Duodenal mucosa (tissue), 2 donors: ENCODE measurements at regions not wholly inside any gene's neighbourhood (a gene's known extent, or its start where the extent isn't known, plus 50 kb on each side); places are given as distances from the start of the nearest gene placed in this dataset.

Experiments
- H3K27ac ChIP-seq: one replicate; pipeline ENCODE4 v1.7.0; 2013; ENCODE audit warnings: low read depth, low read length
- H3K27me3 ChIP-seq, 2 donors: one replicate each; pipeline ENCODE4 v1.7.0; 2013; ENCODE audit warnings: low read length in 2 of 2, control low read depth in 1 of 2; ENCODE audit not compliant: insufficient read depth in 2 of 2, control insufficient read depth in 1 of 2
- H3K36me3 ChIP-seq, 2 donors: one replicate each; pipeline ENCODE4 v1.7.0; 2013; ENCODE audit warnings: low read length in 2 of 2, control low read depth in 1 of 2; ENCODE audit not compliant: insufficient read depth in 2 of 2, control insufficient read depth in 1 of 2
- H3K4me1 ChIP-seq, 2 donors: one replicate each; pipeline ENCODE4 v1.7.0; 2013; ENCODE audit warnings: low read length in 2 of 2, control low read depth in 1 of 2; ENCODE audit not compliant: insufficient read depth in 2 of 2, control insufficient read depth in 1 of 2
- H3K4me3 ChIP-seq, 2 donors: one replicate each; pipeline ENCODE4 v1.7.0; 2013; ENCODE audit warnings: low read length in 2 of 2, low read depth in 1 of 2
- H3K9ac ChIP-seq, 2 donors: one replicate each; pipeline ENCODE4 v1.7.0; 2013; ENCODE audit warnings: low read length in 2 of 2, low read depth in 1 of 2
- H3K9me3 ChIP-seq, 2 donors: one replicate each; pipeline ENCODE4 v1.7.0; 2013; ENCODE audit warnings: low read length in 2 of 2, control low read depth in 1 of 2; ENCODE audit not compliant: control insufficient read depth in 1 of 2

GRCh38 chr1:218803351-218803997 lies 370.2 kb upstream of the LYPLAL1 start:
- Histone ChIP-seq H3K4me1 (no peaks in the 10 kb centered on the region), H3K27ac (no peak overlapping the region), H3K36me3 (no peaks in the 10 kb centered on the region), H3K4me3 (no peak overlapping the region), H3K9ac (no peak overlapping the region), H3K27me3 (no peaks in the 10 kb centered on the region), H3K9me3 (no peaks in the 10 kb centered on the region)

- Histone ChIP-seq H3K27me3 (no peaks in the 10 kb centered on the region), H3K9ac (no peak overlapping the region), H3K27ac (no peak overlapping the region), H3K4me1 (no peaks in the 10 kb centered on the region), H3K4me3 (no peak overlapping the region), H3K9me3 (no peaks in the 10 kb centered on the region), H3K36me3 (no peaks in the 10 kb centered on the region)
Observed at GRCh38 chr1:218804014-218804785, 369.5 kb upstream of the LYPLAL1 start.

DNA sequence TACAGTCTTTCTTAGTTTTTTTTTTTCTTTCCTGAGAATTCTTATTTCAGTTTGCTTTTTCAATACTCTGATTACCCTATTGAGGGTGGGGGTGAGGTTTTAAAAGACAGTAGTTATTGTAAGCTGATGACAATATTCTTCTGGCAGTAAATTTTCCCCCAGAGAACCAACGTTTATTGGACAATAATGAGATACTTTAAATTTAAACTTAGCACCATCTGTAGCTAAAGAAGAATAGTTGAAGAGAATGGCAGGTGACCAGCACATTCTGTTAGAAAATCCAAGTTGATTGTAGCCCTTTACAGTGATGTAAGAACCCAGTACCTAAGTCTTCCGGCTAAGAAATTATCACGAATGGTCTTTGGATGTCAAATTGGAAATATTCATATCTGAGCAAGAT lies 364.6 kb upstream of the LYPLAL1 start:
- no peaks in the 10 kb centered on the region for H3K36me3 ChIP-seq
- H3K9ac ChIP-seq: no peak overlapping the region
- H3K27ac ChIP-seq: no peak overlapping the region
- H3K9me3 ChIP-seq: no peaks in the 10 kb centered on the region
- no peaks in the 10 kb centered on the region for H3K27me3 ChIP-seq
- H3K4me1 ChIP-seq: no peaks in the 10 kb centered on the region
- H3K4me3 ChIP-seq: no peak overlapping the region

DNA sequence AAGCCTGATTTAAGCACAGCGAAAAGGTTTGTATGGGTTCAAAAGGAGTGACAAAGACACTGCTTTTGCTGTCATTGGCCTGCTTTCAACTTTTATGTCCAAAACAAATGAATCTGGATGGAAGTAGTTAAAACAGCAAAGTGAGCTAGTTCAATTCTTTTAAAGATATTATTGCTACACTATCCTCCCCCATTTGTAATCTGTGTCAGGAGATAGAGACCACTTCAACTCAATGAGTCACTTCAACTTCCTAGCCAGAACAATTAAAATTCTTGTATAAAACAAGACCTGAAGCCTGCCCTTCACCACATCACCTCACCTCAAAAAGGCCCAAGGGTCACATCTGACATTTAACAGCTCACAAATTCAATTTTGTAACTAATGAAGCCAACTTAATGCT lies 364.1 kb upstream of the LYPLAL1 start:
- Histone ChIP-seq H3K4me3 (no peak overlapping the region), H3K9ac (no peak overlapping the region), H3K27me3 (no peaks in the 10 kb centered on the region), H3K4me1 (no peaks in the 10 kb centered on the region), H3K36me3 (no peaks in the 10 kb centered on the region), H3K9me3 (no peaks in the 10 kb centered on the region), H3K27ac (no peak overlapping the region)

- Histone ChIP-seq H3K27ac (no peak overlapping the region), H3K9me3 (no peaks in the 10 kb centered on the region), H3K9ac (no peak overlapping the region), H3K4me3 (no peak overlapping the region), H3K4me1 (no peaks in the 10 kb centered on the region), H3K27me3 (no peaks in the 10 kb centered on the region), H3K36me3 (no peaks in the 10 kb centered on the region)
Observed at GRCh38 chr1:218810306-218810705, 363.4 kb upstream of the LYPLAL1 start.

DNA sequence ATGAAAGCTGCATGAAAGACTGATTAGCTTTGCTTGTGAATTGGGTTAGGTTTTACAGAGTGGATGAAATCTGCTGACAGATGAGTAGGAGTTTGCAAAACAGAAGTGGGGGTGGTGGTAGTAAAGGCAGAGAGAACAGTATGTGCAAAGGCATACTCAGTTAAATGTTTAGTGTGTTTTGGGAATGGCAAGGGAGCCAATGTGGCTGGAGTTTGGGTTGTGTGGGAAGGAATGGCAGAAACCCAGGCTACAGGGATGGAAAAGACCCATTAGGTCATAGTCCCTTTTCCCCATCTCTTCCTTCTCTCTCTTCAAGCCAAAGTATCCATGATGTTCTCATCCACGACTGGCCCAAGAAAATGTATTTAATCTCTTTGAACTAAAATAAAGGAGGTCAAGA lies 362.2 kb upstream of the LYPLAL1 start:
- Histone ChIP-seq H3K4me3 (no peak overlapping the region), H3K9ac (no peak overlapping the region), H3K27ac (no peak overlapping the region), H3K27me3 (no peaks in the 10 kb centered on the region), H3K4me1 (no peaks in the 10 kb centered on the region), H3K36me3 (no peaks in the 10 kb centered on the region), H3K9me3 (no peaks in the 10 kb centered on the region)

DNA sequence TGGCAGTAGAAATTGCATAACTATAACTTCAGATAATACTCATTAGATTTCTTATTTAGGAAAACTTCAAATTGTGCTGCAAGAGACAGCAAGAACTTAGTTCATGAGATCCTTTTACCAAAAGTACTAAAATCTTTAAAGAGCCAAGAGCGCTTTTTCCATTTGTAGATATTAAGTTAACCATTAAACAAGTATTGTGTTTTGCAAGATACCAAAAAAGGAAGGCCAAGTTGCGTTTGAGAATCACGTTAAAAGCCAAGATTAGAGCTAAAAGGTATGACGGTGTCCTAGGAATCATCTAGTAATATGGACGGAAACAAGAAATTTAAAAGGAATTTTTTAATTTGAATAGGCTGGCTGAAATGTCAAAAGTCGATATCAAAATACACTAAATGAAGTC lies 361.3 kb upstream of the LYPLAL1 start:
- H3K36me3 ChIP-seq: no peaks in the 10 kb centered on the region
- H3K27ac ChIP-seq: no peak overlapping the region
- no peak overlapping the region for H3K9ac ChIP-seq
- no peaks in the 10 kb centered on the region for H3K27me3 ChIP-seq
- no peaks in the 10 kb centered on the region for H3K4me1 ChIP-seq
- no peak overlapping the region for H3K4me3 ChIP-seq
- no peaks in the 10 kb centered on the region for H3K9me3 ChIP-seq

DNA sequence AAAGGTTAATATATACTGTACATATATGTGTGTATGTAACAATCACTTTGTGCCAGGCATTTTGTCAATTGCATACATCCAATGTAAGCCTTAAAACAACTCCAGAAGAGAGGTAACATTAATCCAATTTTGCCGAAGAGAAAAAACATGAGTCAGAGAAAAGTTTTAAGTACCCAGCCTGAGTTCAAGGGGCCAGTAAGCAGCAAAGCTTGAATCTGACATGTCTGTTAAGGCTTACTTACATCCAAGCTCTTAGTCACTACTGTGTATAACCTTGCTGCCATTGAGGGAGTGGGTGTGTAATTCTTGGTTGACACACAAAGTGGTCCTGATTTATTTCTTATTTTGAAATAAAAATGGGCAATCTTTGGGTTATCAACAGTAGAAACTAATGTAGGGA lies 360.4 kb upstream of the LYPLAL1 start:
- H3K4me3 ChIP-seq: no peak overlapping the region
- H3K4me1 ChIP-seq: no peaks in the 10 kb centered on the region
- no peaks in the 10 kb centered on the region for H3K36me3 ChIP-seq
- H3K27ac ChIP-seq: no peak overlapping the region
- no peaks in the 10 kb centered on the region for H3K27me3 ChIP-seq
- no peaks in the 10 kb centered on the region for H3K9me3 ChIP-seq
- no peak overlapping the region for H3K9ac ChIP-seq

DNA sequence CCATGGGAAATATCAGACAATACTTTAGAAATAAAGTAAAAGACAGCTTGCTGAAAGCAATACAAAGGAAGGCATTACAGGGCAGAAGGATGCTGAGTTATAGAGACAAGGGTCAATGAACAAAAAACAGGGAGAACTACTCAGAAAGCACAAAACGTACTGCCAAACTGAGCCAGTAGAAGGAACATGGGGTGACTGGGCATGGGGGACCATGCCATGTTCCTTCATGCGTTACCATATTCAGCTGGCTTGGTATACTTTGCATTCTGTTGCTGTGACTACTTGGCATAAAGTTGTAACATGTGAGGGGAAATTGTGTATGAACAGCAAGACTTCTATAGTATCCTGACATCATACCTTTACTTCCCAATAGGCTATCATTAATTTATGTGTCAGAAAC lies 358.6 kb upstream of the LYPLAL1 start:
- Histone ChIP-seq H3K4me1 (no peaks in the 10 kb centered on the region), H3K9ac (no peak overlapping the region), H3K36me3 (no peaks in the 10 kb centered on the region), H3K9me3 (no peaks in the 10 kb centered on the region), H3K27ac (no peak overlapping the region), H3K27me3 (no peaks in the 10 kb centered on the region), H3K4me3 (no peak overlapping the region)

- Histone ChIP-seq H3K36me3 (no peaks in the 10 kb centered on the region), H3K27me3 (no peaks in the 10 kb centered on the region), H3K9me3 (no peaks in the 10 kb centered on the region), H3K27ac (no peak overlapping the region), H3K4me1 (no peaks in the 10 kb centered on the region), H3K9ac (no peak overlapping the region), H3K4me3 (no peak overlapping the region)
Observed at GRCh38 chr1:218817071-218817470, 356.6 kb upstream of the LYPLAL1 start.
